ENCODE measurements at regions not wholly inside any gene's neighbourhood (a gene's known extent, or its start where the extent isn't known, plus 50 kb on each side); places are given as distances from the start of the nearest gene placed in this dataset.

- Histone ChIP-seq H3K4me1 (no peaks in the 10 kb centered on the region), H3K36me3 (no peaks in the 10 kb centered on the region), H3K27me3 (no peaks in the 10 kb centered on the region), H3K27ac (no peak overlapping the region), H3K9me3 (no peaks in the 10 kb centered on the region), H3K4me3 (no peak overlapping the region)
- intact Hi-C loops (cut with DNase I), result no loop called here
- ATAC-seq (no peak), DNase-seq (no peak), FAIRE-seq (no peak)
- 47 to 51% methylated on average over 4 of the region's 4 CpGs for WGBS, 2 donors
- TF ChIP-seq CTCF (IDR thresholded peaks at IDR 0.05), result no peak
Measured at GRCh38 chr13:82681535-82681934, 1200.7 kb downstream of the SLITRK1 start.

GRCh38 chr13:82678052-82678451 is 1204.2 kb downstream of the SLITRK1 start:
- intact Hi-C loops (cut with DNase I), result no loop called here
- ATAC-seq, result no peak
- DNase-seq, result no peak

GRCh38 chr13:82675024-82675423 is 1207.2 kb downstream of the SLITRK1 start:
- Histone ChIP-seq H3K27me3 (no peaks in the 10 kb centered on the region), H3K27ac (no peak overlapping the region), H3K36me3 (no peaks in the 10 kb centered on the region), H3K9me3 (no peaks in the 10 kb centered on the region), H3K4me1 (no peaks in the 10 kb centered on the region), H3K4me3 (no peak overlapping the region)
- ATAC-seq (no peak), FAIRE-seq (no peak), DNase-seq (no peak)
- intact Hi-C loops (cut with DNase I), result no loop called here
- no peak for TF ChIP-seq CTCF (IDR thresholded peaks at IDR 0.05)

More at GRCh38 chr13:82678052-82678451, 1204.2 kb downstream of the SLITRK1 start:
- no peaks in the 10 kb centered on the region for H3K9me3 ChIP-seq
- TF ChIP-seq CTCF (IDR thresholded peaks at IDR 0.05), result no peak
- FAIRE-seq, result no peak
- H3K4me3 ChIP-seq, result no peak overlapping the region
- no peak overlapping the region for H3K27ac ChIP-seq
- H3K4me1 ChIP-seq, result no peaks in the 10 kb centered on the region
- 63 to 77% methylated on average over 3 of the region's 3 CpGs for WGBS, 2 donors
- no peaks in the 10 kb centered on the region for H3K36me3 ChIP-seq
- no peaks in the 10 kb centered on the region for H3K27me3 ChIP-seq

- no peak for ATAC-seq
- 30% methylated on average over 1 of the region's 1 CpG for WGBS, 2 donors
- intact Hi-C loops (cut with DNase I), result no loop called here
Measured at GRCh38 chr13:82674546-82674945, 1207.7 kb downstream of the SLITRK1 start.

GRCh38 chr13:82672248-82672647 is 1210.0 kb downstream of the SLITRK1 start:
- TF ChIP-seq CTCF (IDR thresholded peaks at IDR 0.05), result no peak

More at GRCh38 chr13:82674546-82674945, 1207.7 kb downstream of the SLITRK1 start:
- TF ChIP-seq CTCF (IDR thresholded peaks at IDR 0.05), result no peak
- no peak overlapping the region for H3K27ac ChIP-seq
- no peaks in the 10 kb centered on the region for H3K36me3 ChIP-seq
- no peak overlapping the region for H3K4me3 ChIP-seq
- H3K4me1 ChIP-seq, result no peaks in the 10 kb centered on the region
- FAIRE-seq (no peak), DNase-seq (no peak)
- no peaks in the 10 kb centered on the region for H3K27me3 ChIP-seq
- H3K9me3 ChIP-seq, result no peaks in the 10 kb centered on the region

More at GRCh38 chr13:82672248-82672647, 1210.0 kb downstream of the SLITRK1 start:
- intact Hi-C loops (cut with DNase I), result no loop called here
- Histone ChIP-seq H3K27ac (no peak overlapping the region), H3K9me3 (no peaks in the 10 kb centered on the region), H3K4me3 (no peak overlapping the region), H3K27me3 (no peaks in the 10 kb centered on the region), H3K36me3 (no peaks in the 10 kb centered on the region), H3K4me1 (no peaks in the 10 kb centered on the region)
- no peak for DNase-seq
- WGBS, 2 donors, result 63 to 65% methylated on average over 2 of the region's 2 CpGs
- FAIRE-seq, result no peak
- no peak for ATAC-seq

Measured in pancreas (tissue), 10 donors.